Cardiac muscle cell (in vitro differentiated cells and primary cell): ENCODE measurements at regions not wholly inside any gene's neighbourhood (a gene's known extent, or its start where the extent isn't known, plus 50 kb on each side); places are given as distances from the start of the nearest gene placed in this dataset.

Experiments
- DNase-seq, 2 donors: peaks; one replicate each; pipeline versions ENCODE4 v3.0.0 to v3.0.0-alpha.2; 2010 to 2017; ENCODE audit warnings: low read depth in 1 of 2, low spot score in 1 of 2
- H3K27ac ChIP-seq: fragments of 200-600 bp; sonication (generic); 2 replicates; pipeline ENCODE4 v1.5.1; 2016
- H3K27me3 ChIP-seq: fragments of 200-600 bp; sonication (generic); 2 replicates; pipeline ENCODE4 v1.6.0; 2016; ENCODE audit warnings: control low read depth
- H3K36me3 ChIP-seq: fragments of 200-600 bp; sonication (generic); 2 replicates; pipeline ENCODE4 v1.5.1; 2016; ENCODE audit warnings: control low read depth
- H3K4me1 ChIP-seq: fragments of 200-600 bp; sonication (generic); 2 replicates; pipeline ENCODE4 v1.8.1; 2017; ENCODE audit warnings: low read depth, mild to moderate bottlenecking, mixed run types
- H3K4me3 ChIP-seq: fragments of 200-600 bp; sonication (generic); 2 replicates; pipeline ENCODE4 v1.5.1; 2016; ENCODE audit warnings: mild to moderate bottlenecking
- H3K9me3 ChIP-seq: fragments of 200-600 bp; sonication (generic); 2 replicates; pipeline ENCODE4 v1.5.1; 2017; ENCODE audit warnings: low read depth, mild to moderate bottlenecking, control low read depth
- TF ChIP-seq, protein P1 (sequence below): IDR thresholded peaks from 2 replicates; pipeline ENCODE4 v1.5.1; 2012; ENCODE audit warnings: low read depth, mild to moderate bottlenecking, low read length

DNA sequence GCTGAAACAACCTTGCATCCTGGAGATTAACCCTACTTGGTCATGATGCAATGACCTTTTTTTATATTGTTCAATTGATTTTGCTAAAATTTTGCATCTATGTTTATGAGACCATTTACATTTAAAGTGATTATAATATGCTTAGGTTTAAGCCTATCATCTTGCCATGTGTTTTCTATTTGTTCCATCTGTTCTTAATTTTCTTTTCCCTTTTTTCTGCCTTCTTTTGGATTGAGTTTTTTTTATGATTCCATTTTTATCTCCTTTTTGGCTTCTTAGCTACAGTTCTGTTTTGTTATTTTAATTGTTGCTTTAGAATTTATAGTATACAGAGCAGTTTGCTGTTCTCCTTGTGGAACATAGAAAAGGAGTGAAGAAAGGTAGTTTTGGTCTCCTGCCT lies 385.1 kb upstream of the USP24 start:
- H3K27me3 ChIP-seq: no peaks in the 10 kb centered on the region
- H3K36me3 ChIP-seq: no peaks in the 10 kb centered on the region
- no peak for DNase-seq
- H3K9me3 ChIP-seq: no peaks in the 10 kb centered on the region
- TF ChIP-seq, protein P1, sequence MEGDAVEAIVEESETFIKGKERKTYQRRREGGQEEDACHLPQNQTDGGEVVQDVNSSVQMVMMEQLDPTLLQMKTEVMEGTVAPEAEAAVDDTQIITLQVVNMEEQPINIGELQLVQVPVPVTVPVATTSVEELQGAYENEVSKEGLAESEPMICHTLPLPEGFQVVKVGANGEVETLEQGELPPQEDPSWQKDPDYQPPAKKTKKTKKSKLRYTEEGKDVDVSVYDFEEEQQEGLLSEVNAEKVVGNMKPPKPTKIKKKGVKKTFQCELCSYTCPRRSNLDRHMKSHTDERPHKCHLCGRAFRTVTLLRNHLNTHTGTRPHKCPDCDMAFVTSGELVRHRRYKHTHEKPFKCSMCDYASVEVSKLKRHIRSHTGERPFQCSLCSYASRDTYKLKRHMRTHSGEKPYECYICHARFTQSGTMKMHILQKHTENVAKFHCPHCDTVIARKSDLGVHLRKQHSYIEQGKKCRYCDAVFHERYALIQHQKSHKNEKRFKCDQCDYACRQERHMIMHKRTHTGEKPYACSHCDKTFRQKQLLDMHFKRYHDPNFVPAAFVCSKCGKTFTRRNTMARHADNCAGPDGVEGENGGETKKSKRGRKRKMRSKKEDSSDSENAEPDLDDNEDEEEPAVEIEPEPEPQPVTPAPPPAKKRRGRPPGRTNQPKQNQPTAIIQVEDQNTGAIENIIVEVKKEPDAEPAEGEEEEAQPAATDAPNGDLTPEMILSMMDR: no peak
- H3K27ac ChIP-seq: no peak overlapping the region
- H3K4me1 ChIP-seq: peaks cover 10% of the 10 kb centered on the region
- no peak overlapping the region for H3K4me3 ChIP-seq

DNA sequence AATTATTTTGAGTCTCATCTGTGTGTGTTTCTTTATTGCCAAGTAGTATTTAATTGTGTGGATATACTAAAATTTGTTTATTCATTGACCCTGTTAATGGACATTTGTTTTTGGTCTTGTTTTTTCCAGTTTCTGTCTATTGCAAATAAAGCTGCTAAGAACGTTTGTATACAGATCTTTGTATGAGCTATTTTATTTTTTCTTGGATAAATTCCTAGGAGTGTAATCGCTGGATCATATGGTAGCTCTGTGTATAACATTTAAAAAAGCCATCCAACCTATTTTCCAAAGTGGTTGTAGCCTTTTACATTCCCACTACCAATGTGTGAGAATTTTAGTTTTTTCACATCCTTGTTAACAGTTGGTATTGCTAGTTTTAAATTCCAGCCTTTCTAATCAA lies 382.7 kb upstream of the USP24 start:
- no peak overlapping the region for H3K27ac ChIP-seq
- H3K9me3 ChIP-seq: no peaks in the 10 kb centered on the region
- TF ChIP-seq, protein P1: no peak
- H3K4me1 ChIP-seq: peaks cover 2% of the 10 kb centered on the region
- no peak overlapping the region for H3K4me3 ChIP-seq
- no peaks in the 10 kb centered on the region for H3K36me3 ChIP-seq
- no peak for DNase-seq
- H3K27me3 ChIP-seq: no peaks in the 10 kb centered on the region

GRCh38 chr1:55594701-55595100 lies 379.5 kb upstream of the USP24 start:
- Histone ChIP-seq H3K9me3 (no peaks in the 10 kb centered on the region), H3K4me1 (peaks cover 4% of the 10 kb centered on the region), H3K36me3 (no peaks in the 10 kb centered on the region), H3K27ac (no peak overlapping the region), H3K27me3 (no peaks in the 10 kb centered on the region), H3K4me3 (no peak overlapping the region)
- TF ChIP-seq, protein P1: no peak
- DNase-seq: no peak

DNA sequence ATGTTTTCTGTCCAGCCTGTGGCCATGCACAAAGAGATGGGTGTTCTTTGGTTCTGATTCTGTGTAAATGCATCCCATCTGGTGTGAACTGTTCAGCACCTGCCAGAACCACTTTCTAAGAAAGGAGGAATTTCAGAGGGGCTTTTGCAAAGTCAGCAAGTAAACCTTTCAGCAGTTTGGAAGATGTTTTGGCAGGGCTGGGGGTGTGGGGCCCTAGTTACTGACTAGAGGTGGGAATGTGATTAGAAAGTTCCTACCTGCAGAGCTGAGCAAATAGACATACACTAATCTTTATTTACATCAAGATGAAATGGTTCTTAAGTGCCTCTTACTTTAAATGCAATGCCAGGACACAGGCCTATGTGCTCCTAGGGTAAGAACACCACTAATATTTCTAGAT lies 378.1 kb upstream of the USP24 start:
- Histone ChIP-seq H3K4me3 (no peak overlapping the region), H3K27ac (no peak overlapping the region), H3K9me3 (no peaks in the 10 kb centered on the region), H3K4me1 (peaks cover 4% of the 10 kb centered on the region), H3K27me3 (no peaks in the 10 kb centered on the region), H3K36me3 (no peaks in the 10 kb centered on the region)
- no peak for DNase-seq
- TF ChIP-seq, protein P1: no peak

- no peak overlapping the region for H3K4me3 ChIP-seq
- no peaks in the 10 kb centered on the region for H3K27me3 ChIP-seq
- no peaks in the 10 kb centered on the region for H3K36me3 ChIP-seq
- H3K4me1 ChIP-seq: peaks cover 4% of the 10 kb centered on the region
- TF ChIP-seq, protein P1: no peak
- DNase-seq: peak in 1 of 2 donors; percentile 36
- H3K27ac ChIP-seq: no peak overlapping the region
- no peaks in the 10 kb centered on the region for H3K9me3 ChIP-seq
Observed at GRCh38 chr1:55592122-55592521, 377.0 kb upstream of the USP24 start.

- Histone ChIP-seq H3K36me3 (no peaks in the 10 kb centered on the region), H3K27me3 (no peaks in the 10 kb centered on the region), H3K9me3 (no peaks in the 10 kb centered on the region), H3K4me3 (no peak overlapping the region), H3K27ac (no peak overlapping the region), H3K4me1 (peaks cover 4% of the 10 kb centered on the region)
- DNase-seq: peak in 1 of 2 donors; percentile 51
- TF ChIP-seq, protein P1: no peak
Observed at GRCh38 chr1:55589671-55590297, 374.6 kb upstream of the USP24 start.
